ENCODE measurements at regions not wholly inside any gene's neighbourhood (a gene's known extent, or its start where the extent isn't known, plus 50 kb on each side); places are given as distances from the start of the nearest gene placed in this dataset.
A peak's percentile ranks its signal among the peaks of the same experiment; 100 is the strongest.

DNA sequence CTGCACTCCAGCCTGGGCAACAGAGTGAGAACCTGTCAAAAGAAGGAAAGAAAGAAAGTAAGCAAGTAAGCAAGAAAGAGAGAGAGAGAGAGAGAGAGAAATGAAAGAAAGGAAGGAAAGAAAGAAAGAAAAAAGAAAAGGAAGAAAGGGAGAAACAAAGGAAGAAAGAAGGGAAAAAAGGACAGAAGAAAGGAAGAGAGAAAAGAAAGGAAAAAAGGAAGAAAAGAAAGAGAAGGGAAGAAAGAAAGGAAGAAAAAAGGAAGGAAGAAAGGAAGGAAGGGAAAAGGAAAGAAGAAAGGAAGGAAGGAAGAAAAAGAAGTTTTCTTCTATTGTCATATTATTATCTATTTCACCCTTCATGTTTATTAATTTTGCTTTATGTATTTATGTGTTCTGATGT, 251.1 kb upstream of the CD180 start:
- no peak overlapping the region for H3K4me3 ChIP-seq (ENCODE audit: low read depth, low read length)
- no peak for DNase-seq (ENCODE audit: low read depth)
- TF ChIP-seq, protein P1, sequence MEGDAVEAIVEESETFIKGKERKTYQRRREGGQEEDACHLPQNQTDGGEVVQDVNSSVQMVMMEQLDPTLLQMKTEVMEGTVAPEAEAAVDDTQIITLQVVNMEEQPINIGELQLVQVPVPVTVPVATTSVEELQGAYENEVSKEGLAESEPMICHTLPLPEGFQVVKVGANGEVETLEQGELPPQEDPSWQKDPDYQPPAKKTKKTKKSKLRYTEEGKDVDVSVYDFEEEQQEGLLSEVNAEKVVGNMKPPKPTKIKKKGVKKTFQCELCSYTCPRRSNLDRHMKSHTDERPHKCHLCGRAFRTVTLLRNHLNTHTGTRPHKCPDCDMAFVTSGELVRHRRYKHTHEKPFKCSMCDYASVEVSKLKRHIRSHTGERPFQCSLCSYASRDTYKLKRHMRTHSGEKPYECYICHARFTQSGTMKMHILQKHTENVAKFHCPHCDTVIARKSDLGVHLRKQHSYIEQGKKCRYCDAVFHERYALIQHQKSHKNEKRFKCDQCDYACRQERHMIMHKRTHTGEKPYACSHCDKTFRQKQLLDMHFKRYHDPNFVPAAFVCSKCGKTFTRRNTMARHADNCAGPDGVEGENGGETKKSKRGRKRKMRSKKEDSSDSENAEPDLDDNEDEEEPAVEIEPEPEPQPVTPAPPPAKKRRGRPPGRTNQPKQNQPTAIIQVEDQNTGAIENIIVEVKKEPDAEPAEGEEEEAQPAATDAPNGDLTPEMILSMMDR (conservative IDR thresholded peaks at IDR 0.05; ENCODE audit: low read depth, low read length) = no peak

GRCh38 chr5:67437905-67438845, 241.6 kb upstream of the CD180 start:
- TF ChIP-seq, protein P1 (conservative IDR thresholded peaks at IDR 0.05; ENCODE audit: low read depth, low read length) = no peak
- no peak overlapping the region for H3K4me3 ChIP-seq (ENCODE audit: low read depth, low read length)
- DNase-seq (ENCODE audit: low read depth) = peak; percentile 21

GRCh38 chr5:67435032-67435431, 238.4 kb upstream of the CD180 start:
- H3K4me3 ChIP-seq (ENCODE audit: low read depth, low read length) = no peak overlapping the region
- no peak for DNase-seq (ENCODE audit: low read depth)
- TF ChIP-seq, protein P1 (conservative IDR thresholded peaks at IDR 0.05; ENCODE audit: low read depth, low read length) = no peak

DNA sequence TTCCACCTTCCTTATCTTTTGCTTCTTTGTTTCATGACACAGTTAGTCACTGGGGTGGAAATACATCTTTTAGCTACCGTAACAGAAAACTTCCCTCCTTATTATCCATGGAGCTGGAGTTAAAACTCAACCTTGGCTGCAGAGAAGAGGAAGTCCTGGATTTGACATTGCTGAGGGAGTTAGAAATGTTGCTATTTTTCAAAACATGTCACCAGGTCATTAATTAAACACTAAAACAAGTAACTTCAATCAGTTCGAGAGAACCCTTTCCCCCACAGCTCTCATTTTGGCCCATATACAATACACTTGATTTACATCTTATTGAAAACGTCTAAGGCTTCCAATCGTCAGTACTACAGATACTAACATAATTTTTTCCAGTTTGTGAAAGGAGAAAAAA, 237.9 kb upstream of the CD180 start:
- H3K4me3 ChIP-seq (ENCODE audit: low read depth, low read length) = no peak overlapping the region
- no peak for DNase-seq (ENCODE audit: low read depth)
- TF ChIP-seq, protein P1 (conservative IDR thresholded peaks at IDR 0.05; ENCODE audit: low read depth, low read length) = no peak

- DNase-seq (ENCODE audit: low read depth) = no peak
- H3K4me3 ChIP-seq (ENCODE audit: low read depth, low read length) = no peak overlapping the region
- TF ChIP-seq, protein P1 (conservative IDR thresholded peaks at IDR 0.05; ENCODE audit: low read depth, low read length) = no peak
These were observed 236.0 kb upstream of the CD180 start for GRCh38 chr5:67432606-67433005.

- no peak overlapping the region for H3K4me3 ChIP-seq (ENCODE audit: low read depth, low read length)
- TF ChIP-seq, protein P1 (conservative IDR thresholded peaks at IDR 0.05; ENCODE audit: low read depth, low read length) = no peak
- no peak for DNase-seq (ENCODE audit: low read depth)
These were observed 234.6 kb upstream of the CD180 start for GRCh38 chr5:67431191-67431590.

DNA sequence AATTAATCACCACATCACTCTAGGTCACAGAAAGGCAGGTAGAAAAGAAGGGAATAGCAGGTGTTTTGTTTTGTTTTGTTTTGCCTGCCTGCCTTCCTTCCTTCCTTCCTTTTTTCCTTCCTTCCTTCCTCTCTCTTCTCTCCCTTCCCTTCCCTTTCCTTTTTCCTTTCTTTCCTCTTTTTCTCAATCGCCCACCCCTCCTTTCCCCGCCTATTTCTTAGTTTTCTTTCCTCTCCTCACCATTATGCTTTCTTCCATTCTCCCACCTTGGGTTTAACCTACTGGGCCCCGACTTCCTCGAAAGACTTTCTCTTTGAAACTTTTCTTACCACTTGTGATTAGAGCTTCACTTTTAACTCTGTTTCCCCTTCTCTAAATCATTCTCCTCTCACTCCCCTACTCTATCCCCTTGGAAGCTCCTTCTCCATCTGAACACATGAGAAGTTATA, 231.3 kb upstream of the CD180 start:
- TF ChIP-seq, protein P1 (conservative IDR thresholded peaks at IDR 0.05; ENCODE audit: low read depth, low read length) = no peak
- H3K4me3 ChIP-seq (ENCODE audit: low read depth, low read length) = no peak overlapping the region
- no peak for DNase-seq (ENCODE audit: low read depth)
